Endothelial cell of umbilical vein (primary cell): ENCODE measurements at regions not wholly inside any gene's neighbourhood (a gene's known extent, or its start where the extent isn't known, plus 50 kb on each side); places are given as distances from the start of the nearest gene placed in this dataset.

Source experiments
- BruUV-seq: library from RNA; stranded (reverse); fragments of 400-500 nt; replicated peaks from 2 replicates; lab custom pipeline; 2021; lab: Mats Ljungman, UMichigan
- CTCF ChIA-PET: fragments of 300-600, 350-600 bp; sonication (Branson Sonifier 250); formaldehyde crosslinking; loops from one replicate; lab custom pipeline; 2021; ENCODE audit warnings: antibody characterized with exemption, inconsistent platforms; lab: Charles Lee
- POLR2A ChIA-PET: fragments of 300-600, 350-600 bp; sonication (Branson Sonifier 250); formaldehyde crosslinking; loops from one replicate; lab custom pipeline; 2021; ENCODE audit warnings: antibody characterized with exemption, inconsistent platforms; lab: Charles Lee
- DNase-seq: peaks from one replicate; pipeline ENCODE4 v3.0.0-alpha.2; 2011; ENCODE audit warnings: low read depth, low spot score
- FAIRE-seq: peaks from 2 replicates; lab custom pipeline; 2011; peaks lifted over from hg19 to GRCh38; lab: Jason Lieb, UNC
- H2AFZ ChIP-seq: 2 replicates; pipeline ENCODE4 v1.6.0; 2012; ENCODE audit warnings: low read depth, low read length, control low read depth, inconsistent platforms
- H3K27ac ChIP-seq: 2 replicates; pipeline ENCODE4 v1.5.1; 2011; ENCODE audit warnings: low read depth, mild to moderate bottlenecking, control low read depth, low read length, moderate library complexity; ENCODE audit not compliant: insufficient read depth
- H3K27me3 ChIP-seq, 2 experiments: 2 replicates each; pipeline versions ENCODE4 v1.6.0 to v1.6.1; 2011; ENCODE audit warnings: low read length in 2 of 2, mixed read lengths in 1 of 2; ENCODE audit not compliant: control insufficient read depth in 2 of 2, insufficient read depth in 2 of 2
- H3K36me3 ChIP-seq, 2 experiments: 2 replicates in 1 of 2; 3 replicates in 1 of 2; pipeline ENCODE4 v1.5.1; 2011; ENCODE audit warnings: low read length in 2 of 2, mild to moderate bottlenecking in 1 of 2, moderate library complexity in 1 of 2; ENCODE audit not compliant: control insufficient read depth in 2 of 2, insufficient read depth in 2 of 2; ENCODE audit errors: extremely low read depth in 1 of 2
- H3K4me1 ChIP-seq: 3 replicates; pipeline ENCODE4 v1.5.1; 2011; ENCODE audit warnings: mild to moderate bottlenecking, low read length; ENCODE audit not compliant: control insufficient read depth, insufficient read depth; ENCODE audit errors: extremely low read depth
- H3K4me2 ChIP-seq: 2 replicates; pipeline ENCODE4 v1.6.1; 2011; ENCODE audit warnings: low read length, control low read depth, mixed read lengths; ENCODE audit not compliant: insufficient read depth
- H3K4me3 ChIP-seq, 3 experiments: fragments of 200-600 bp in 1 of 3; sonication (generic), shearing (Covaris generic) in 1 of 3; replicated peaks in 1 of 3; 2 replicates each; pipeline ENCODE4 v1.5.1; 2011 to 2016; ENCODE audit warnings: control low read depth in 3 of 3, low read length in 3 of 3, mild to moderate bottlenecking in 2 of 3, inconsistent platforms in 1 of 3, low read depth in 1 of 3, moderate library complexity in 1 of 3; ENCODE audit not compliant: insufficient read depth in 1 of 3
- H3K79me2 ChIP-seq: 2 replicates; pipeline ENCODE4 v1.6.0; 2012; ENCODE audit warnings: low read length, inconsistent platforms; ENCODE audit not compliant: control insufficient read depth, insufficient read depth
- H3K9ac ChIP-seq: replicated peaks from 2 replicates; pipeline ENCODE3; 2011; ENCODE audit warnings: low read length, control low read depth; ENCODE audit not compliant: insufficient read depth; ENCODE audit errors: extremely low read depth
- H3K9me1 ChIP-seq: replicated peaks from 3 replicates; pipeline ENCODE4 v1.6.0; 2011; ENCODE audit warnings: mild to moderate bottlenecking, low read length; ENCODE audit not compliant: control insufficient read depth, insufficient read depth; ENCODE audit errors: extremely low read depth
- H3K9me3 ChIP-seq: replicated peaks from 2 replicates; pipeline ENCODE4 v1.5.1; 2012; ENCODE audit warnings: low read length, inconsistent platforms; ENCODE audit not compliant: control insufficient read depth, insufficient read depth
- H4K20me1 ChIP-seq: replicated peaks from 2 replicates; pipeline ENCODE3; 2011; ENCODE audit warnings: mild to moderate bottlenecking, low read length; ENCODE audit not compliant: control insufficient read depth, insufficient read depth; ENCODE audit errors: extremely low read depth
- EZH2 ChIP-seq: IDR thresholded peaks from 2 replicates; pipeline ENCODE4 v1.6.1; 2012; ENCODE audit warnings: borderline replicate concordance, low read depth, mild to moderate bottlenecking, moderate library complexity, low read length, inconsistent platforms; ENCODE audit not compliant: severe bottlenecking
- FOS ChIP-seq: IDR thresholded peaks from 2 replicates; pipeline ENCODE4 v1.6.1; 2011; ENCODE audit warnings: mild to moderate bottlenecking, low read length, moderate library complexity, borderline replicate concordance; ENCODE audit not compliant: insufficient read depth
- GATA2 ChIP-seq: IDR thresholded peaks from 2 replicates; pipeline ENCODE4 v1.7.0; 2011; ENCODE audit warnings: low read depth, mild to moderate bottlenecking, moderate library complexity, mixed read lengths, low read length; ENCODE audit not compliant: insufficient read length, insufficient read depth
- MYC ChIP-seq: IDR thresholded peaks from one replicate; pipeline ENCODE4 v1.6.1; 2011; ENCODE audit warnings: mild to moderate bottlenecking, low read depth, low read length
- POLR2A ChIP-seq: IDR thresholded peaks from 2 replicates; pipeline ENCODE4 v1.6.1; 2012; ENCODE audit warnings: low read depth, mild to moderate bottlenecking, control low read depth, low read length
- dilution Hi-C: fragments of 300-500 bp; cut with MboI; formaldehyde crosslinking; loops from one replicate; pipeline ENCODE4 v1.15.0; 2019; ENCODE audit warnings: low sequenced_read_pairs; ENCODE audit not compliant: extremely low pct_ligation_motif_present
- intact Hi-C: fragments of 100-400 bp; cut with micrococcal nuclease; formaldehyde crosslinking; loops from one replicate; pipeline ENCODE4 v1.10.0; 2022
- TF ChIP-seq, protein P1 (sequence below): IDR thresholded peaks from 2 replicates; pipeline ENCODE4 v1.6.1; 2011; ENCODE audit not compliant: insufficient read depth, insufficient read length
- TF ChIP-seq, protein P2 (sequence below), 2 donors: IDR thresholded peaks; 1 replicate in 1 of 2; 2 replicates in 1 of 2; pipeline ENCODE4 v1.5.1; 2011; ENCODE audit warnings: low read length in 2 of 2, mild to moderate bottlenecking in 2 of 2, moderate library complexity in 2 of 2, control low read depth in 1 of 2, inconsistent platforms in 1 of 2, low read depth in 1 of 2; ENCODE audit not compliant: insufficient read depth in 1 of 2; ENCODE audit errors: extremely low read depth in 1 of 2

DNA sequence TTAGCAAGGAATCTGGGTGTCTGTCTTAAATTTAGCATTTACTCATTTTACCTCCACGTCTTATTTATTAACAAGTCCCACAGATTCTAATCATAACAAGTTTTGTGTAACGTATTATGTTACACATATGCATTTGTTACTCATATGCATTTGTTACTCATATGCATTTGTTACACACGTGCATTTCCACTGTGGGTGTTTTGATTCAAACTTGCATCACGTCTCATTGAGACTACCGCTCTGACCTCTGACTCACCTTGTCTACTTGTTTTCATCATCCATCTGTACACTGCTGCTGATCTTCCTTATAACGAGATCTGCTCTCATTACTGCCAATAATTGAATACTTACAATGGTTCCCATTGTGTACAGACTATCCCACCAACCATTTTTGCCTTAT lies 1141.4 kb downstream of the TBL1XR1 start:
- Histone ChIP-seq H3K79me2 (no peaks in the 10 kb centered on the region), H3K9me1 (no peaks in the 10 kb centered on the region), H3K27ac (no peak overlapping the region), H3K27me3 (no peaks in the 10 kb centered on the region), H3K4me3 (no peak overlapping the region), H3K4me1 (no peaks in the 10 kb centered on the region), H2AFZ (no peak overlapping the region), H3K9me3 (no peaks in the 10 kb centered on the region), H4K20me1 (no peaks in the 10 kb centered on the region), H3K36me3 (no peaks in the 10 kb centered on the region), H3K4me2 (no peak overlapping the region), H3K9ac (no peak overlapping the region)
- no TSS peak for BruUV-seq
- intact Hi-C loops (no loop called here), dilution Hi-C loops (no loop called here)
- CTCF ChIA-PET, result no interaction called here
- no peak for TF ChIP-seq EZH2
- TF ChIP-seq, protein P1, sequence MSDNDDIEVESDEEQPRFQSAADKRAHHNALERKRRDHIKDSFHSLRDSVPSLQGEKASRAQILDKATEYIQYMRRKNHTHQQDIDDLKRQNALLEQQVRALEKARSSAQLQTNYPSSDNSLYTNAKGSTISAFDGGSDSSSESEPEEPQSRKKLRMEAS, result no peak
- TF ChIP-seq, protein P2, sequence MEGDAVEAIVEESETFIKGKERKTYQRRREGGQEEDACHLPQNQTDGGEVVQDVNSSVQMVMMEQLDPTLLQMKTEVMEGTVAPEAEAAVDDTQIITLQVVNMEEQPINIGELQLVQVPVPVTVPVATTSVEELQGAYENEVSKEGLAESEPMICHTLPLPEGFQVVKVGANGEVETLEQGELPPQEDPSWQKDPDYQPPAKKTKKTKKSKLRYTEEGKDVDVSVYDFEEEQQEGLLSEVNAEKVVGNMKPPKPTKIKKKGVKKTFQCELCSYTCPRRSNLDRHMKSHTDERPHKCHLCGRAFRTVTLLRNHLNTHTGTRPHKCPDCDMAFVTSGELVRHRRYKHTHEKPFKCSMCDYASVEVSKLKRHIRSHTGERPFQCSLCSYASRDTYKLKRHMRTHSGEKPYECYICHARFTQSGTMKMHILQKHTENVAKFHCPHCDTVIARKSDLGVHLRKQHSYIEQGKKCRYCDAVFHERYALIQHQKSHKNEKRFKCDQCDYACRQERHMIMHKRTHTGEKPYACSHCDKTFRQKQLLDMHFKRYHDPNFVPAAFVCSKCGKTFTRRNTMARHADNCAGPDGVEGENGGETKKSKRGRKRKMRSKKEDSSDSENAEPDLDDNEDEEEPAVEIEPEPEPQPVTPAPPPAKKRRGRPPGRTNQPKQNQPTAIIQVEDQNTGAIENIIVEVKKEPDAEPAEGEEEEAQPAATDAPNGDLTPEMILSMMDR (IDR thresholded peaks at IDR 0.05; ENCODE audit: extremely low read depth in 1 of 2, insufficient read depth in 1 of 2, low read depth in 1 of 2, low read length in 2 of 2), result no peak
- no peak for TF ChIP-seq POLR2A
- no peak for TF ChIP-seq GATA2
- no peak for TF ChIP-seq MYC
- TF ChIP-seq FOS, result no peak
- FAIRE-seq (no peak), DNase-seq (no peak)
- POLR2A ChIA-PET, result no interaction called here
